SU-DHL-6 (cell line): ENCODE measurements at regions not wholly inside any gene's neighbourhood (a gene's known extent, or its start where the extent isn't known, plus 50 kb on each side); places are given as distances from the start of the nearest gene placed in this dataset.

Experiments
- H2AFZ ChIP-seq: fragments of 200-600 bp; sonication (generic); 2 replicates; pipeline ENCODE4 v1.6.1; 2014; ENCODE audit warnings: low read depth, mild to moderate bottlenecking, moderate library complexity, mixed read lengths, antibody characterized with exemption, low read length; ENCODE audit not compliant: severe bottlenecking
- H3F3A ChIP-seq: fragments of 200-600 bp; shearing (Covaris generic); 2 replicates; pipeline ENCODE4 v1.6.0; 2016; ENCODE audit warnings: antibody characterized with exemption, mild to moderate bottlenecking; ENCODE audit not compliant: insufficient read depth
- H3K27ac ChIP-seq: fragments of 200-600 bp; sonication (generic); 2 replicates; pipeline ENCODE4 v1.5.1; 2016; ENCODE audit warnings: low read depth, mild to moderate bottlenecking, low read length, moderate library complexity, mixed read lengths
- H3K27me3 ChIP-seq: fragments of 200-600 bp; sonication (generic), shearing (Covaris generic); 2 replicates; pipeline ENCODE4 v1.6.0; 2014; ENCODE audit warnings: mild to moderate bottlenecking, low read length
- H3K36me3 ChIP-seq: fragments of 200-600 bp; sonication (generic); 2 replicates; pipeline ENCODE4 v1.6.1; 2014; ENCODE audit warnings: mild to moderate bottlenecking, low read length, mixed read lengths
- H3K4me2 ChIP-seq: fragments of 300-600, 200-600 bp; shearing (Covaris generic), sonication (generic); 2 replicates; pipeline ENCODE4 v1.6.0; 2014; ENCODE audit warnings: low read length, low read depth, mild to moderate bottlenecking; ENCODE audit not compliant: poor library complexity, severe bottlenecking
- H3K4me3 ChIP-seq: fragments of 200-600 bp; sonication (generic); 2 replicates; pipeline ENCODE4 v1.5.1; 2014; ENCODE audit warnings: antibody characterized with exemption, low read length, mild to moderate bottlenecking, mixed read lengths; ENCODE audit not compliant: insufficient read depth, poor library complexity, severe bottlenecking
- H3K79me2 ChIP-seq: fragments of 200-600 bp; sonication (generic); 2 replicates; pipeline ENCODE4 v1.6.1; 2014; ENCODE audit warnings: mild to moderate bottlenecking, low read length, moderate library complexity; ENCODE audit not compliant: insufficient read depth
- H3K9ac ChIP-seq: fragments of 200-600 bp; sonication (generic); 2 replicates; pipeline ENCODE4 v1.7.0; 2014; ENCODE audit warnings: mild to moderate bottlenecking, low read length
- H3K9me2 ChIP-seq: fragments of 200-600 bp; sonication (generic); replicated peaks from 2 replicates; pipeline ENCODE4 v1.6.1; 2014; ENCODE audit warnings: low read length; ENCODE audit not compliant: insufficient read depth
- H3K9me3 ChIP-seq: fragments of 200-600 bp; sonication (generic); 2 replicates; pipeline ENCODE4 v1.6.1; 2014; ENCODE audit warnings: low read length, mixed read lengths; ENCODE audit not compliant: insufficient read depth
- H4K20me1 ChIP-seq: fragments of 200-600 bp; sonication (generic); 2 replicates; pipeline ENCODE4 v1.6.1; 2014; ENCODE audit warnings: low read depth, mild to moderate bottlenecking, antibody characterized with exemption, low read length, moderate library complexity, mixed read lengths
- CTCF ChIP-seq: fragments of 200-600 bp; sonication (generic); IDR thresholded peaks from one replicate; pipeline ENCODE4 v1.5.1; 2017; ENCODE audit warnings: antibody characterized with exemption, mild to moderate bottlenecking, low read length, moderate library complexity; ENCODE audit not compliant: insufficient read depth, poor library complexity, severe bottlenecking
- EZH2phosphoT487 ChIP-seq: fragments of 200-600 bp; sonication (generic), shearing (Covaris generic); conservative IDR thresholded peaks from 2 replicates; pipeline ENCODE4 v1.6.1; 2018; ENCODE audit warnings: mild to moderate bottlenecking, antibody characterized with exemption, low read length, moderate library complexity, mixed read lengths

- Histone ChIP-seq H4K20me1 (no peaks in the 10 kb centered on the region), H3K79me2 (no peaks in the 10 kb centered on the region), H3K4me3 (no peak overlapping the region), H3K36me3 (no peaks in the 10 kb centered on the region), H3K9me3 (no peaks in the 10 kb centered on the region), H2AFZ (no peak overlapping the region), H3K4me2 (no peak overlapping the region), H3K27ac (no peak overlapping the region), H3F3A (no peaks in the 10 kb centered on the region), H3K9me2 (no peaks in the 10 kb centered on the region), H3K9ac (no peak overlapping the region), H3K27me3 (no peaks in the 10 kb centered on the region)
- TF ChIP-seq CTCF (no peak), EZH2phosphoT487 (no peak)
Observed at GRCh38 chr10:3339531-3339950, 167.0 kb upstream of the PITRM1 start.

GRCh38 chr10:3339121-3339520 is 166.5 kb upstream of the PITRM1 start:
- Histone ChIP-seq H4K20me1 (no peaks in the 10 kb centered on the region), H3K4me3 (no peak overlapping the region), H3F3A (no peaks in the 10 kb centered on the region), H3K27me3 (no peaks in the 10 kb centered on the region), H3K9ac (no peak overlapping the region), H2AFZ (no peak overlapping the region), H3K9me2 (no peaks in the 10 kb centered on the region), H3K4me2 (no peak overlapping the region), H3K9me3 (no peaks in the 10 kb centered on the region), H3K36me3 (no peaks in the 10 kb centered on the region), H3K79me2 (no peaks in the 10 kb centered on the region), H3K27ac (no peak overlapping the region)
- no peak for TF ChIP-seq CTCF
- no peak for TF ChIP-seq EZH2phosphoT487

- no peaks in the 10 kb centered on the region for H3K79me2 ChIP-seq
- H2AFZ ChIP-seq: no peak overlapping the region
- H3K9ac ChIP-seq: no peak overlapping the region
- H3K36me3 ChIP-seq: no peaks in the 10 kb centered on the region
- H3K27me3 ChIP-seq: no peaks in the 10 kb centered on the region
- H3K9me2 ChIP-seq: no peaks in the 10 kb centered on the region
- H3K4me3 ChIP-seq: no peak overlapping the region
- TF ChIP-seq CTCF (no peak), EZH2phosphoT487 (no peak)
- no peak overlapping the region for H3K27ac ChIP-seq
- H4K20me1 ChIP-seq: no peaks in the 10 kb centered on the region
- H3K4me2 ChIP-seq: no peak overlapping the region
- H3K9me3 ChIP-seq: no peaks in the 10 kb centered on the region
- no peaks in the 10 kb centered on the region for H3F3A ChIP-seq
Observed at GRCh38 chr10:3337741-3338140, 165.2 kb upstream of the PITRM1 start.
